AG04450 (cell line): ENCODE measurements at regions not wholly inside any gene's neighbourhood (a gene's known extent, or its start where the extent isn't known, plus 50 kb on each side); places are given as distances from the start of the nearest gene placed in this dataset.

Experiments used
- CTCF ChIA-PET: fragments of 300-600, 350-600 bp; formaldehyde crosslinking; extraction: SDS; loops from one replicate; lab custom pipeline; 2022; ENCODE audit warnings: antibody characterized with exemption, inconsistent platforms; lab: Charles Lee
- POLR2A ChIA-PET: fragments of 350-600 bp; formaldehyde crosslinking; extraction: SDS; loops from one replicate; lab custom pipeline; 2021; ENCODE audit warnings: antibody characterized with exemption, inconsistent platforms; lab: Yijun Ruan, JAX
- DNase-seq: peaks from one replicate; pipeline ENCODE4 v3.0.0-alpha.2; 2011; ENCODE audit warnings: low read depth, low spot score
- H3K27ac ChIP-seq: one replicate; pipeline ENCODE4 v1.5.1; 2012; ENCODE audit warnings: low read depth, low read length, control low read depth
- H3K27me3 ChIP-seq: one replicate; pipeline ENCODE4 v1.6.0; 2012; ENCODE audit warnings: low read length; ENCODE audit not compliant: control insufficient read depth, insufficient read depth
- H3K4me3 ChIP-seq: 2 replicates; pipeline ENCODE4 v1.5.1; 2011; ENCODE audit warnings: mild to moderate bottlenecking, low read depth, low read length, control low read depth
- H3K9me3 ChIP-seq: 2 replicates; pipeline ENCODE4 v1.5.1; 2012; ENCODE audit warnings: low read length; ENCODE audit not compliant: control insufficient read depth, insufficient read depth
- TF ChIP-seq, protein P1 (sequence below): IDR thresholded peaks from 2 replicates; pipeline ENCODE4 v1.5.1; 2011; ENCODE audit warnings: low read depth, low read length, control low read depth, inconsistent platforms

DNA sequence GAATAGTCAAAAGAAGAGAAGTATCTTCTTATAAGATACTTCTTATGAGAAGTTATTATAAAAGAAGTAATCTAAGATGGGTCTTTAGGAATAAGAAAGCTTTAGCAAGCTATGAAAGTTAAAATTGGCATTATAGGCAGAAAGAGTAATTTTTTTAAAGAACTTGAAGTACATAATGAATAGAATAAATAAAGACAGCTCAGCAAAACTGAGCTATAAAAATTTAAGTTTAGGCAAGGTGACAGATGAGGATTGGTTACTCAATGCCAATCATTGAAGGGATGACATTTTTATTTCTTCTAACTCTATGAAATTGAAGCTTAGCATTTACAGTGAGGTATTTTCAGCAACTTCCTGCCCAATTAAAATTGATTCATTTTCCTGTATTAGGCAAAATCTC, 966.8 kb downstream of the BRINP3 start:
- Histone ChIP-seq H3K4me3 (no peak overlapping the region), H3K27ac (no peak overlapping the region), H3K9me3 (no peaks in the 10 kb centered on the region), H3K27me3 (no peaks in the 10 kb centered on the region)
- ChIA-PET POLR2A (no interaction called here), CTCF (no interaction called here)
- DNase-seq: no peak
- TF ChIP-seq, protein P1, sequence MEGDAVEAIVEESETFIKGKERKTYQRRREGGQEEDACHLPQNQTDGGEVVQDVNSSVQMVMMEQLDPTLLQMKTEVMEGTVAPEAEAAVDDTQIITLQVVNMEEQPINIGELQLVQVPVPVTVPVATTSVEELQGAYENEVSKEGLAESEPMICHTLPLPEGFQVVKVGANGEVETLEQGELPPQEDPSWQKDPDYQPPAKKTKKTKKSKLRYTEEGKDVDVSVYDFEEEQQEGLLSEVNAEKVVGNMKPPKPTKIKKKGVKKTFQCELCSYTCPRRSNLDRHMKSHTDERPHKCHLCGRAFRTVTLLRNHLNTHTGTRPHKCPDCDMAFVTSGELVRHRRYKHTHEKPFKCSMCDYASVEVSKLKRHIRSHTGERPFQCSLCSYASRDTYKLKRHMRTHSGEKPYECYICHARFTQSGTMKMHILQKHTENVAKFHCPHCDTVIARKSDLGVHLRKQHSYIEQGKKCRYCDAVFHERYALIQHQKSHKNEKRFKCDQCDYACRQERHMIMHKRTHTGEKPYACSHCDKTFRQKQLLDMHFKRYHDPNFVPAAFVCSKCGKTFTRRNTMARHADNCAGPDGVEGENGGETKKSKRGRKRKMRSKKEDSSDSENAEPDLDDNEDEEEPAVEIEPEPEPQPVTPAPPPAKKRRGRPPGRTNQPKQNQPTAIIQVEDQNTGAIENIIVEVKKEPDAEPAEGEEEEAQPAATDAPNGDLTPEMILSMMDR: no peak

DNA sequence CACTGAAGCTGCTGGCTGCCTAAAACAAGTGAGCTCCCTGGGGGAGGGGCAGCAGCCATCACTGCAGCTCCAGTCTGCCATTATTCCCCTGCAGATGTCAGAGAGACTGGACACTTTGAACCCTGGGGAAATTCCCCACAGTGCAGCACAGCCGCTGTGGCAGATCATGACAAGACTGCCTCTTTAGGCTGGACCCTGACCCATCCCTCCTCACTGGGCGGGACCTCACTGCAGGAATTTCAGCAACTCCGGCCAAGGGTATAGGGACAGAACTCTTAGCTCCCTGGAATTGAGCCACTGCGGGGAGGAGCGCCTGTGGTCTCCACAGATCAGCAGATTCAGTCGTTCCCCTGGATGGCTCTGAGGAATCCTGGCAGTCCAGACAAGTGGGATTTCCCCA, 964.6 kb downstream of the BRINP3 start:
- DNase-seq: no peak
- H3K9me3 ChIP-seq: no peaks in the 10 kb centered on the region
- H3K27ac ChIP-seq: no peak overlapping the region
- H3K27me3 ChIP-seq: no peaks in the 10 kb centered on the region
- POLR2A ChIA-PET: no interaction called here
- H3K4me3 ChIP-seq: no peak overlapping the region
- CTCF ChIA-PET: no interaction called here
- TF ChIP-seq, protein P1: no peak

DNA sequence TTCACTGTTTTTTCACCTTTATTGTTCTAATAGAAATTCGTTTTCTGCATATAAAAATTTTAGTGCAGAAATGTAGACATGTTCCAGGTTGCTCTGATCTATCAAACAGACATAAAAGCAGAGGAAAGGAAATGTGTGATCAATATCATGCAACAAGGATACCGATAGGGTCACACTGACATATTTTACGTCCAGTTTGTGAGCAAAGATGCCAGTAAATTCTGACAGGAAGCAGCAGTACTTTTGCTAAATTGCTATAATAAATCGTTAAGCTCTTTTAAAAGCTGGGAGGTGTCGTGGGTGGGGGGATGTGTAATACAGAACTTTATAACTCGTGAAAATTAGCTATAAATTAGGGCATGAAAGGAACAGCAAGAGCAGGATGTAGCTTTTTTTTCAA, 955.2 kb downstream of the BRINP3 start:
- H3K4me3 ChIP-seq: no peak overlapping the region
- CTCF ChIA-PET: interaction anchor here (0.6 kb wide), 1 partner anchor 1058 kb away, joined by 4 read pairs; no protein-coding TSS in a partner anchor
- no peaks in the 10 kb centered on the region for H3K9me3 ChIP-seq
- TF ChIP-seq, protein P1: no peak
- POLR2A ChIA-PET: no interaction called here
- DNase-seq: no peak
- H3K27ac ChIP-seq: no peak overlapping the region
- no peaks in the 10 kb centered on the region for H3K27me3 ChIP-seq

DNA sequence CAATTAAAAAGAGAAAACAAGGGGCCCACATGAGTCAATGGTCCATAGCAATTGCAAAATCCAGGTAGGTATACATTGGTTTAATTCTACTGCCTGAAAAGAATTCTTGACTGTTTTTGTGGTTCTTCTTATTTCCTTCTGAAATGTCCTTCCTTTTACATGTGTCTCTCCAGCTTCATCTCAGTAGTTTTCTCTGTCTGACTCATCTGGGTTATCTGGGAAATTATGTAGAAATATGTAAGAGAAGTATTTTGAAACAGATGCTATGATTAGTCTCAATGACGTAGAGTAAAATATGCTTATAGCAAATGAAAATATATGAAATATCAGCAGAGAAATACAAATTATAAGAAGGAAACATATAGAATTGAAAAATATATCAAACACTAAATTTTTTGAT, 953.2 kb downstream of the BRINP3 start:
- CTCF ChIA-PET: no interaction called here
- TF ChIP-seq, protein P1: no peak
- POLR2A ChIA-PET: no interaction called here
- DNase-seq: no peak
- Histone ChIP-seq H3K9me3 (no peaks in the 10 kb centered on the region), H3K27me3 (no peaks in the 10 kb centered on the region), H3K4me3 (no peak overlapping the region), H3K27ac (no peak overlapping the region)

DNA sequence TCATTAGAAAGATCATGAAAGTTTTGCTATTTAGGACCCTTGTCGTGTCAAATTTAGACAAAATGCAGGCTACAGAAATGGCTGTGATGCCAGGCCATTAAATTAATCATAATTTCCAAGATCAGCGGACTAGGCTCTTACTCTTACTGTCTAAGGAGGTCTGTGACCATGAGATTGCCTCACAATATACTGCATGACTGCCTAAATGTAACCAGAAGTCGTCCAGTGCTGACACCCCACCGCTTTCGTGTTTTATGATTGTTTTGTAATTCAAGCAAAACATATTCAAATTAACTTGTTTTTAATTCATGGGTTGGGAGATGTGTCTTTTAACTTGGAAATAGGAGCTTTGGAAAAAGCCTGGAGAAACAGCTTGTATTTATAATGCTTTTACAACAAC, 947.5 kb downstream of the BRINP3 start:
- CTCF ChIA-PET: no interaction called here
- POLR2A ChIA-PET: no interaction called here
- H3K9me3 ChIP-seq: no peaks in the 10 kb centered on the region

More for the DNA sequence above, 947.5 kb downstream of the BRINP3 start:
- DNase-seq: no peak
- no peaks in the 10 kb centered on the region for H3K27me3 ChIP-seq
- H3K27ac ChIP-seq: no peak overlapping the region
- no peak overlapping the region for H3K4me3 ChIP-seq
- TF ChIP-seq, protein P1: no peak
